HEK293 (cell line): ENCODE measurements at regions not wholly inside any gene's neighbourhood (a gene's known extent, or its start where the extent isn't known, plus 50 kb on each side); places are given as distances from the start of the nearest gene placed in this dataset.

Experiments used
- CTCF ChIA-PET: fragments of 350-600 bp; formaldehyde crosslinking; extraction: SDS; loops from one replicate; lab custom pipeline; 2021; ENCODE audit warnings: antibody characterized with exemption; lab: Yijun Ruan, JAX
- POLR2A ChIA-PET: fragments of 300-600 bp; formaldehyde crosslinking; extraction: SDS; loops from one replicate; lab custom pipeline; 2020; ENCODE audit warnings: antibody characterized with exemption, inconsistent platforms; lab: Yijun Ruan, JAX
- H3K27ac ChIP-seq: fragments of 200-500 bp; sonication (Bioruptor generic); 2 replicates; pipeline ENCODE4 v1.5.1; 2014; ENCODE audit warnings: low read depth, low read length, control low read depth, inconsistent platforms; ENCODE audit errors: extremely low read depth
- H3K36me3 ChIP-seq, 2 experiments: fragments of 200-500 bp in 1 of 2; sonication (Bioruptor generic) in 1 of 2; 1 replicate in 1 of 2; 2 replicates in 1 of 2; pipeline ENCODE4 v1.5.1; 2014 to 2017; ENCODE audit warnings: inconsistent platforms in 2 of 2, low read length in 2 of 2; ENCODE audit not compliant: control insufficient read depth in 2 of 2, insufficient read depth in 1 of 2
- H3K4me1 ChIP-seq: fragments of 200-500 bp; sonication (Bioruptor generic); 2 replicates; pipeline ENCODE4 v1.5.1; 2014; ENCODE audit warnings: mild to moderate bottlenecking, low read length, inconsistent platforms; ENCODE audit not compliant: control insufficient read depth, insufficient read depth
- H3K4me3 ChIP-seq: 2 replicates; pipeline ENCODE4 v1.5.1; 2011; ENCODE audit warnings: low read depth, mild to moderate bottlenecking, control low read depth, low read length, moderate library complexity
- H3K9me3 ChIP-seq: fragments of 200-500 bp; sonication (Bioruptor generic); 2 replicates; pipeline ENCODE4 v1.5.1; 2014; ENCODE audit warnings: low read depth, low read length, inconsistent platforms; ENCODE audit not compliant: control insufficient read depth, insufficient read depth
- HOXA7 ChIP-seq: sonication (generic); formaldehyde crosslinking; IDR thresholded peaks from 2 replicates; pipeline ENCODE4 v1.8.1; 2022; ENCODE audit warnings: missing genetic modification reagents, borderline replicate concordance
- KLF8 ChIP-seq: fragments of 450-650 bp; formaldehyde crosslinking; IDR thresholded peaks from 2 replicates; pipeline ENCODE4 v1.5.1; 2016; ENCODE audit warnings: missing biosample characterization, missing genetic modification characterization
- REPIN1 ChIP-seq: fragments of 450-650 bp; formaldehyde crosslinking; IDR thresholded peaks from 2 replicates; pipeline ENCODE4 v1.5.1; 2017; ENCODE audit warnings: missing biosample characterization, missing genetic modification characterization, low read depth
- TCF7L2 ChIP-seq: IDR thresholded peaks from 2 replicates; pipeline ENCODE4 v1.6.1; 2011; ENCODE audit warnings: low read depth, mild to moderate bottlenecking, inconsistent platforms, low read length, moderate library complexity, borderline replicate concordance
- ZBTB17 ChIP-seq: fragments of 450-650 bp; formaldehyde crosslinking; IDR thresholded peaks from 2 replicates; pipeline ENCODE4 v1.5.1; 2016; ENCODE audit warnings: missing biosample characterization, missing genetic modification characterization
- ZNF157 ChIP-seq: fragments of 450-650 bp; formaldehyde crosslinking; IDR thresholded peaks from 2 replicates; pipeline ENCODE4 v1.5.1; 2016; ENCODE audit warnings: missing biosample characterization, missing genetic modification characterization
- ZNF426 ChIP-seq: fragments of 450-650 bp; formaldehyde crosslinking; IDR thresholded peaks from 2 replicates; pipeline ENCODE4 v1.5.1; 2017; ENCODE audit warnings: missing biosample characterization, missing genetic modification characterization, mild to moderate bottlenecking, inconsistent platforms, moderate library complexity
- ZNF544 ChIP-seq: fragments of 450-650 bp; formaldehyde crosslinking; IDR thresholded peaks from 2 replicates; pipeline ENCODE4 v1.5.0; 2017; ENCODE audit warnings: missing biosample characterization, missing genetic modification characterization
- ZNF548 ChIP-seq: fragments of 450-650 bp; formaldehyde crosslinking; IDR thresholded peaks from 2 replicates; pipeline ENCODE4 v1.5.1; 2016; ENCODE audit warnings: missing biosample characterization, missing genetic modification characterization
- ZNF629 ChIP-seq: fragments of 450-650 bp; formaldehyde crosslinking; IDR thresholded peaks from 2 replicates; pipeline ENCODE4 v1.5.1; 2017; ENCODE audit warnings: missing biosample characterization, missing genetic modification characterization
- ZNF660 ChIP-seq: fragments of 450-650 bp; IDR thresholded peaks from 2 replicates; pipeline ENCODE4 v1.5.1; 2018; ENCODE audit warnings: missing biosample characterization, mild to moderate bottlenecking, missing genetic modification characterization
- ZNF670 ChIP-seq: fragments of 450-650 bp; formaldehyde crosslinking; IDR thresholded peaks from 2 replicates; pipeline ENCODE4 v1.5.1; 2016; ENCODE audit warnings: missing biosample characterization, missing genetic modification characterization, low read depth
- ZNF777 ChIP-seq: fragments of 450-650 bp; formaldehyde crosslinking; IDR thresholded peaks from 2 replicates; pipeline ENCODE4 v1.5.1; 2017; ENCODE audit warnings: missing biosample characterization, missing genetic modification characterization, borderline replicate concordance
- TF ChIP-seq, protein P1 (sequence below): fragments of 450-650 bp; formaldehyde crosslinking; IDR thresholded peaks from 2 replicates; pipeline ENCODE4 v1.5.1; 2016; ENCODE audit warnings: missing biosample characterization, missing genetic modification characterization
- TF ChIP-seq, protein P2 (sequence below): fragments of 450-650 bp; formaldehyde crosslinking; IDR thresholded peaks from 2 replicates; pipeline ENCODE4 v1.5.1; 2016; ENCODE audit warnings: missing biosample characterization, missing genetic modification characterization
- TF ChIP-seq, protein P3 (sequence below): fragments of 450-650 bp; formaldehyde crosslinking; conservative IDR thresholded peaks from 2 replicates; pipeline ENCODE4 v1.5.1; 2016; ENCODE audit warnings: low read depth, missing biosample characterization, missing genetic modification characterization
- TF ChIP-seq, protein P4 (sequence below): fragments of 450-650 bp; formaldehyde crosslinking; IDR thresholded peaks from 2 replicates; pipeline ENCODE4 v1.5.1; 2016; ENCODE audit warnings: missing biosample characterization, missing genetic modification characterization
- TF ChIP-seq, protein P5 (sequence below): fragments of 450-650 bp; formaldehyde crosslinking; IDR thresholded peaks from 2 replicates; pipeline ENCODE4 v1.5.1; 2017; ENCODE audit warnings: missing biosample characterization, missing genetic modification characterization

DNA sequence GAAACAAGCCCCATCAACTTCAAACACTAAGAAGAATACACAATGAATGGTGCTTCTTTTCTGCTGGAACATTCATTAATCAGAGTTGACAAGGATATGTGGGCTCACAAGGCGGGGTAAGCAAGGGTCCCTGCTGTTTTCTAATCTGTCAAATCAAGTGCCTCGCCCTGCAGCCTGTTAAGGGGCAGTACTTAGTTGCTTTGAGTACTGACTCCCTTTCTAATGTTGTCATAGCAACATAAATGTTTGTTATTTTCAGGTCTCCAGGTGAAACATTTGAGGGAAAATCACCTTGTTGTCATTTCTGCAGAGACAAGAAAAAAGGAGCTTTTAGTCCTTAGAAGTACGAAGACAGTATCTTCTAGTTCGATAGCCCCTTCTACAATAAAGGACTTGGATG is 284.7 kb upstream of the PKDCC start:
- no peak for TF ChIP-seq ZNF670 (tag by site-specific recombination)
- no peak for TF ChIP-seq ZNF777 (tag by site-specific recombination)
- no peak for TF ChIP-seq ZBTB17 (tag by site-specific recombination)
- TF ChIP-seq ZNF629 (tag by site-specific recombination), result no peak
- TF ChIP-seq ZNF157 (tag by site-specific recombination), result no peak
- TF ChIP-seq, protein P1, sequence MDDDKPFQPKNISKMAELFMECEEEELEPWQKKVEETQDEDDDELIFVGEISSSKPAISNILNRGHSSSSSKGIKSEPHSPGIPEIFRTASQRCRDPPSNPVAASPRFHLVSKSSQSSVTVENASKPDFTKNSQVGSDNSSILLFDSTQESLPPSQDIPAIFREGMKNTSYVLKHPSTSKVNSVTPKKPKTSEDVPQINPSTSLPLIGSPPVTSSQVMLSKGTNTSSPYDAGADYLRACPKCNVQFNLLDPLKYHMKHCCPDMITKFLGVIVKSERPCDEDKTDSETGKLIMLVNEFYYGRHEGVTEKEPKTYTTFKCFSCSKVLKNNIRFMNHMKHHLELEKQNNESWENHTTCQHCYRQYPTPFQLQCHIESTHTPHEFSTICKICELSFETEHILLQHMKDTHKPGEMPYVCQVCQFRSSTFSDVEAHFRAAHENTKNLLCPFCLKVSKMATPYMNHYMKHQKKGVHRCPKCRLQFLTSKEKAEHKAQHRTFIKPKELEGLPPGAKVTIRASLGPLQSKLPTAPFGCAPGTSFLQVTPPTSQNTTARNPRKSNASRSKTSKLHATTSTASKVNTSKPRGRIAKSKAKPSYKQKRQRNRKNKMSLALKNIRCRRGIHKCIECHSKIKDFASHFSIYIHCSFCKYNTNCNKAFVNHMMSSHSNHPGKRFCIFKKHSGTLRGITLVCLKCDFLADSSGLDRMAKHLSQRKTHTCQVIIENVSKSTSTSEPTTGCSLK (tag by site-specific recombination), result no peak
- no peak for TF ChIP-seq ZNF548 (tag by site-specific recombination)
- TF ChIP-seq ZNF426, result no peak
- TF ChIP-seq KLF8, result no peak
- TF ChIP-seq TCF7L2, result no peak
- TF ChIP-seq HOXA7 (CRISPR knock-in tag), result no peak
- TF ChIP-seq, protein P2, sequence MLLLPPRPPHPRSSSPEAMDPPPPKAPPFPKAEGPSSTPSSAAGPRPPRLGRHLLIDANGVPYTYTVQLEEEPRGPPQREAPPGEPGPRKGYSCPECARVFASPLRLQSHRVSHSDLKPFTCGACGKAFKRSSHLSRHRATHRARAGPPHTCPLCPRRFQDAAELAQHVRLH (tag by site-specific recombination), result no peak
- TF ChIP-seq, protein P3, sequence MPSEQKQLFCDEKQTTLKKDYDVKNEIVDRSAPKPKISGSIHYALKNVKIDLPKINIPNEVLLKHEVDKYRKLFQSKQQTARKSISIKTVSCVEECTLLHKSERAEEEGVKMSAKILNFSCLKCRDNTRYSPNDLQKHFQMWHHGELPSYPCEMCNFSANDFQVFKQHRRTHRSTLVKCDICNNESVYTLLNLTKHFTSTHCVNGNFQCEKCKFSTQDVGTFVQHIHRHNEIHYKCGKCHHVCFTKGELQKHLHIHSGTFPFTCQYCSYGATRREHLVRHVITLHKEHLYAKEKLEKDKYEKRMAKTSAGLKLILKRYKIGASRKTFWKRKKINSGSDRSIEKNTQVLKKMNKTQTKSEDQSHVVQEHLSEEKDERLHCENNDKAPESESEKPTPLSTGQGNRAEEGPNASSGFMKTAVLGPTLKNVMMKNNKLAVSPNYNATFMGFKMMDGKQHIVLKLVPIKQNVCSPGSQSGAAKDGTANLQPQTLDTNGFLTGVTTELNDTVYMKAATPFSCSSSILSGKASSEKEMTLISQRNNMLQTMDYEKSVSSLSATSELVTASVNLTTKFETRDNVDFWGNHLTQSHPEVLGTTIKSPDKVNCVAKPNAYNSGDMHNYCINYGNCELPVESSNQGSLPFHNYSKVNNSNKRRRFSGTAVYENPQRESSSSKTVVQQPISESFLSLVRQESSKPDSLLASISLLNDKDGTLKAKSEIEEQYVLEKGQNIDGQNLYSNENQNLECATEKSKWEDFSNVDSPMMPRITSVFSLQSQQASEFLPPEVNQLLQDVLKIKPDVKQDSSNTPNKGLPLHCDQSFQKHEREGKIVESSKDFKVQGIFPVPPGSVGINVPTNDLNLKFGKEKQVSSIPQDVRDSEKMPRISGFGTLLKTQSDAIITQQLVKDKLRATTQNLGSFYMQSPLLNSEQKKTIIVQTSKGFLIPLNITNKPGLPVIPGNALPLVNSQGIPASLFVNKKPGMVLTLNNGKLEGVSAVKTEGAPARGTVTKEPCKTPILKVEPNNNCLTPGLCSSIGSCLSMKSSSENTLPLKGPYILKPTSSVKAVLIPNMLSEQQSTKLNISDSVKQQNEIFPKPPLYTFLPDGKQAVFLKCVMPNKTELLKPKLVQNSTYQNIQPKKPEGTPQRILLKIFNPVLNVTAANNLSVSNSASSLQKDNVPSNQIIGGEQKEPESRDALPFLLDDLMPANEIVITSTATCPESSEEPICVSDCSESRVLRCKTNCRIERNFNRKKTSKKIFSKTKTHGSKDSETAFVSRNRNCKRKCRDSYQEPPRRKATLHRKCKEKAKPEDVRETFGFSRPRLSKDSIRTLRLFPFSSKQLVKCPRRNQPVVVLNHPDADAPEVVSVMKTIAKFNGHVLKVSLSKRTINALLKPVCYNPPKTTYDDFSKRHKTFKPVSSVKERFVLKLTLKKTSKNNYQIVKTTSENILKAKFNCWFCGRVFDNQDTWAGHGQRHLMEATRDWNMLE, result no peak
- TF ChIP-seq, protein P4, sequence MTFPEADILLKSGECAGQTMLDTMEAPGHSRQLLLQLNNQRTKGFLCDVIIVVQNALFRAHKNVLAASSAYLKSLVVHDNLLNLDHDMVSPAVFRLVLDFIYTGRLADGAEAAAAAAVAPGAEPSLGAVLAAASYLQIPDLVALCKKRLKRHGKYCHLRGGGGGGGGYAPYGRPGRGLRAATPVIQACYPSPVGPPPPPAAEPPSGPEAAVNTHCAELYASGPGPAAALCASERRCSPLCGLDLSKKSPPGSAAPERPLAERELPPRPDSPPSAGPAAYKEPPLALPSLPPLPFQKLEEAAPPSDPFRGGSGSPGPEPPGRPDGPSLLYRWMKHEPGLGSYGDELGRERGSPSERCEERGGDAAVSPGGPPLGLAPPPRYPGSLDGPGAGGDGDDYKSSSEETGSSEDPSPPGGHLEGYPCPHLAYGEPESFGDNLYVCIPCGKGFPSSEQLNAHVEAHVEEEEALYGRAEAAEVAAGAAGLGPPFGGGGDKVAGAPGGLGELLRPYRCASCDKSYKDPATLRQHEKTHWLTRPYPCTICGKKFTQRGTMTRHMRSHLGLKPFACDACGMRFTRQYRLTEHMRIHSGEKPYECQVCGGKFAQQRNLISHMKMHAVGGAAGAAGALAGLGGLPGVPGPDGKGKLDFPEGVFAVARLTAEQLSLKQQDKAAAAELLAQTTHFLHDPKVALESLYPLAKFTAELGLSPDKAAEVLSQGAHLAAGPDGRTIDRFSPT (tag by site-specific recombination), result no peak
- TF ChIP-seq, protein P5, sequence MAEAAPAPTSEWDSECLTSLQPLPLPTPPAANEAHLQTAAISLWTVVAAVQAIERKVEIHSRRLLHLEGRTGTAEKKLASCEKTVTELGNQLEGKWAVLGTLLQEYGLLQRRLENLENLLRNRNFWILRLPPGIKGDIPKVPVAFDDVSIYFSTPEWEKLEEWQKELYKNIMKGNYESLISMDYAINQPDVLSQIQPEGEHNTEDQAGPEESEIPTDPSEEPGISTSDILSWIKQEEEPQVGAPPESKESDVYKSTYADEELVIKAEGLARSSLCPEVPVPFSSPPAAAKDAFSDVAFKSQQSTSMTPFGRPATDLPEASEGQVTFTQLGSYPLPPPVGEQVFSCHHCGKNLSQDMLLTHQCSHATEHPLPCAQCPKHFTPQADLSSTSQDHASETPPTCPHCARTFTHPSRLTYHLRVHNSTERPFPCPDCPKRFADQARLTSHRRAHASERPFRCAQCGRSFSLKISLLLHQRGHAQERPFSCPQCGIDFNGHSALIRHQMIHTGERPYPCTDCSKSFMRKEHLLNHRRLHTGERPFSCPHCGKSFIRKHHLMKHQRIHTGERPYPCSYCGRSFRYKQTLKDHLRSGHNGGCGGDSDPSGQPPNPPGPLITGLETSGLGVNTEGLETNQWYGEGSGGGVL, result no peak
- TF ChIP-seq ZNF660 (tag by site-specific recombination), result no peak
- TF ChIP-seq ZNF544 (tag by site-specific recombination), result no peak
- no peak for TF ChIP-seq REPIN1 (tag by site-specific recombination)
- ChIA-PET POLR2A (no interaction called here), CTCF (no interaction called here)
- no peaks in the 10 kb centered on the region for H3K4me1 ChIP-seq
- H3K9me3 ChIP-seq, result no peaks in the 10 kb centered on the region
- no peaks in the 10 kb centered on the region for H3K36me3 ChIP-seq
- H3K27ac ChIP-seq, result no peak overlapping the region
- H3K4me3 ChIP-seq, result no peak overlapping the region
